ENCODE measurements at regions not wholly inside any gene's neighbourhood (a gene's known extent, or its start where the extent isn't known, plus 50 kb on each side); places are given as distances from the start of the nearest gene placed in this dataset.

- Mint-ChIP-seq H3K4me1 (no peaks in the 10 kb centered on the region), H3K27ac (no peak overlapping the region), H3K27me3 (ENCODE audit: low read depth) (peaks cover 2% of the 10 kb centered on the region), H3K36me3 (ENCODE audit: insufficient read depth in 1 of 3, low read depth in 3 of 3) (peaks cover 6 to 26% (median 15%) of the 10 kb centered on the region in 3 experiments), H3K9me3 (peaks cover 23 to 27% of the 10 kb centered on the region in 2 experiments), H3K4me3 (no peak overlapping the region)
- H3T11ph ChIP-seq (ENCODE audit: low read length), result no peak overlapping the region
- H3K23me2 ChIP-seq (ENCODE audit: insufficient read length, low read depth, low read length, poor library complexity, severe bottlenecking), result no peaks in the 10 kb centered on the region
- no peak overlapping the region for H4K8ac ChIP-seq (replicated peaks; ENCODE audit: insufficient read length, low read depth, low read length)
- H3K27ac ChIP-seq (ENCODE audit: insufficient read length, low read depth, low read length), result no peak overlapping the region
- no peak for DNase-seq
- H2BK15ac ChIP-seq (ENCODE audit: low read depth, low read length), result no peak overlapping the region
- WGBS (ENCODE audit: extremely low coverage, insufficient read length, low lambda C conversion rate), result no CpG with 5 or more reads among the region's 1 CpG
- no peaks in the 10 kb centered on the region for H3K27me3 ChIP-seq (ENCODE audit: insufficient read depth, low read length)
- H3K23ac ChIP-seq (ENCODE audit: insufficient read length, low read depth, low read length), result no peak overlapping the region
- H4K5ac ChIP-seq (ENCODE audit: insufficient read length, low read depth, low read length), result no peak overlapping the region
- no peak for TF ChIP-seq CTCF (conservative IDR thresholded peaks at IDR 0.05)
- no peak overlapping the region for H2BK20ac ChIP-seq (ENCODE audit: low read depth, low read length, poor library complexity, severe bottlenecking)
- no peak overlapping the region for H2AFZ ChIP-seq (ENCODE audit: low read length)
- no peaks in the 10 kb centered on the region for H3K9me3 ChIP-seq (ENCODE audit: control insufficient read depth, low read depth, low read length)
- no peak overlapping the region for H3K4ac ChIP-seq (ENCODE audit: low read depth, low read length)
- H3K79me1 ChIP-seq (ENCODE audit: insufficient read depth, low read depth, low read length, poor library complexity, severe bottlenecking), result no peaks in the 10 kb centered on the region
- no peaks in the 10 kb centered on the region for H4K20me1 ChIP-seq (ENCODE audit: control insufficient read depth, insufficient read depth, insufficient read length)
- H3K4me2 ChIP-seq (ENCODE audit: insufficient read depth, insufficient read length, low read length), result no peak overlapping the region
- H3K14ac ChIP-seq (ENCODE audit: insufficient read depth, low read length), result no peak overlapping the region
- no peak overlapping the region for H2BK12ac ChIP-seq (ENCODE audit: insufficient read length, low read depth, low read length)
- no peaks in the 10 kb centered on the region for H3K4me1 ChIP-seq (ENCODE audit: insufficient read depth, low read length)
- H3K56ac ChIP-seq (ENCODE audit: insufficient read length, low read depth, low read length), result no peak overlapping the region
- no peak overlapping the region for H3K9ac ChIP-seq (ENCODE audit: extremely low read depth, insufficient read length, low read length)
- no peak overlapping the region for H2BK120ac ChIP-seq (ENCODE audit: low read depth, low read length, poor library complexity, severe bottlenecking)
- no peak overlapping the region for H2BK5ac ChIP-seq (ENCODE audit: insufficient read length, low read length)
- no peak overlapping the region for H3K18ac ChIP-seq (ENCODE audit: insufficient read length, low read depth, low read length)
- no peaks in the 10 kb centered on the region for H3K79me2 ChIP-seq (ENCODE audit: insufficient read depth, low read length)
- H2AK5ac ChIP-seq (ENCODE audit: insufficient read length, low read length), result no peak overlapping the region
- H4K91ac ChIP-seq (ENCODE audit: insufficient read length, low read depth, low read length), result no peak overlapping the region
Observed at GRCh38 chr10:108788891-108789290, 1134.4 kb downstream of the XPNPEP1 start.

All from H9 (cell line).